GM12872 (cell line): ENCODE measurements at regions not wholly inside any gene's neighbourhood (a gene's known extent, or its start where the extent isn't known, plus 50 kb on each side); places are given as distances from the start of the nearest gene placed in this dataset.

ENCODE experiments used
- CTCF ChIP-seq: IDR thresholded peaks from 3 replicates; pipeline ENCODE4 v1.5.1; 2011; ENCODE audit warnings: low read depth, mild to moderate bottlenecking, low read length, moderate library complexity; ENCODE audit not compliant: insufficient read depth

GRCh38 chr15:47548231-47548630 lies 169.1 kb upstream of the SEMA6D start:
- TF ChIP-seq CTCF = no peak

- no peak for TF ChIP-seq CTCF
Observed at GRCh38 chr15:47548986-47549385, 168.3 kb upstream of the SEMA6D start.

- no peak for TF ChIP-seq CTCF
Observed at GRCh38 chr15:47551079-47551478, 166.2 kb upstream of the SEMA6D start.

- TF ChIP-seq CTCF = no peak
Observed at GRCh38 chr15:47551546-47551945, 165.8 kb upstream of the SEMA6D start.

- TF ChIP-seq CTCF = no peak
Observed at GRCh38 chr15:47552978-47553608, 164.2 kb upstream of the SEMA6D start.

GRCh38 chr15:47553947-47554346 lies 163.4 kb upstream of the SEMA6D start:
- TF ChIP-seq CTCF = no peak

- no peak for TF ChIP-seq CTCF
Observed at GRCh38 chr15:47561102-47561501, 156.2 kb upstream of the SEMA6D start.
